Lower leg skin (tissue), 3 donors: ENCODE measurements at regions not wholly inside any gene's neighbourhood (a gene's known extent, or its start where the extent isn't known, plus 50 kb on each side); places are given as distances from the start of the nearest gene placed in this dataset.

Experiments used
- CTCF ChIP-seq, 3 donors: fragments of 450-650 bp; IDR thresholded peaks; one replicate each; pipeline ENCODE4 v1.5.1; 2016; ENCODE audit warnings: antibody characterized with exemption in 3 of 3, mild to moderate bottlenecking in 3 of 3, moderate library complexity in 2 of 3
- POLR2A ChIP-seq, 2 donors: fragments of 450-650 bp; IDR thresholded peaks; one replicate each; pipeline ENCODE4 v1.6.1; 2016 to 2017; ENCODE audit warnings: antibody characterized with exemption in 2 of 2, mild to moderate bottlenecking in 1 of 2, moderate library complexity in 1 of 2

GRCh38 chr7:53458636-53459035, 423.2 kb downstream of the POM121L12 start:
- TF ChIP-seq POLR2A (IDR thresholded peaks at IDR 0.05) (no peak), CTCF (IDR thresholded peaks at IDR 0.05) (no peak)
